ENCODE measurements at regions not wholly inside any gene's neighbourhood (a gene's known extent, or its start where the extent isn't known, plus 50 kb on each side); places are given as distances from the start of the nearest gene placed in this dataset.

- no peak for DNase-seq
Measured at GRCh38 chr1:29839726-29840125, 603.4 kb downstream of the PTPRU start.

GRCh38 chr1:29838738-29839320 lies 602.5 kb downstream of the PTPRU start:
- DNase-seq: no peak

GRCh38 chr1:29836651-29837646 lies 600.6 kb downstream of the PTPRU start:
- DNase-seq: no peak

- no peak for DNase-seq
Measured at GRCh38 chr1:29835874-29836273, 599.6 kb downstream of the PTPRU start.

- peak; percentile 58 for DNase-seq
Measured at GRCh38 chr1:29835406-29835805, 599.1 kb downstream of the PTPRU start.

DNA sequence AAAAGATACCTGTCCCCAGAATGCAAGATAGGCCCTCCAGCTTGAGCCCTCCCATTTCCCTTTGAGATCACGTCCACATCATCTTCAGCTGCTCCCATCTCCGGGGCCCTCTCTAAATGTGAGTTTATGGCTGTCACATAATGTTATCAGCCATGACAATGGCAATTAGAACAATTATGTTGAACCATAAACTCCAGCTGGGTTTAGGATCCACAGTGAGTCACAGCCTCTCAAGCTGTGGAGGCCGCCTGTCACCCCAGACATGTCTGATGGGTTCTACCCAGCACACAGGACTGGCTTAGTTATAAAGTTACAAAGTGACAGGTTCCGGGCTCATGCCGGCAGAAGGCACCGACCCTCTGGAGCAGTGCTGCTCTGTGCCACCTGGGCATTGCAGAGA lies 597.3 kb downstream of the PTPRU start:
- DNase-seq: no peak

GRCh38 chr1:29832936-29833335 lies 596.6 kb downstream of the PTPRU start:
- no peak for DNase-seq

GRCh38 chr1:29832471-29832870 lies 596.1 kb downstream of the PTPRU start:
- DNase-seq: no peak

- DNase-seq: no peak
Measured at GRCh38 chr1:29831500-29832117, 595.3 kb downstream of the PTPRU start.

GRCh38 chr1:29830916-29831315 lies 594.6 kb downstream of the PTPRU start:
- DNase-seq: no peak

GRCh38 chr1:29830383-29830782 lies 594.1 kb downstream of the PTPRU start:
- DNase-seq: no peak

GRCh38 chr1:29829448-29830344 lies 593.4 kb downstream of the PTPRU start:
- no peak for DNase-seq

- peak; percentile 41 for DNase-seq
Measured at GRCh38 chr1:29828526-29829447, 592.5 kb downstream of the PTPRU start.

- DNase-seq: no peak
Measured at GRCh38 chr1:29827801-29828525, 591.6 kb downstream of the PTPRU start.

DNA sequence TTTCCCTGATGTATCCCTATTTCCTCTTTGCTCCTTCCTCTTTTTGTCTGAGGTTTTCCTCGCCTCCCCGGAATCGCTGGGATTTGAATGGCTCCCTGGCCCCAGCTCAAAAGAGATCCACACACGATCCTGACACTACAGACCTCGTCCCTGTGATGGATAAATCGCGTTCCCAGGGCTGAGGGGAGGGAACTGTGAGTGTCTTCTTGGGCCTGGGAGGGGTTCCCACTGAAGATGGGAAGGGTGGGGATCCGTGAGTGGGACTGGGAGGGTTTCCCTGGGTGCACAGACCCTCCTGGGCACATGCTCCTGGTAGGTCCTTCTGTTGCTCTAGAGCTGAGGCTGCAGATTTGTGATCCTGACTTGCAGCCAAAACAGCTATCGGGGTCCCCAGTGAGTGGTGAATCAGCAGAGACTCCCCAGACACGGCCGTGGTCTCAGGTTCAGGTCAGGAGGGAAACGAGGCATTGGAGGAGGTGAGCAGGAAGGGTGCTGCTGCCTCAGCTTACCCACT lies 591.0 kb downstream of the PTPRU start:
- no peak for DNase-seq

DNA sequence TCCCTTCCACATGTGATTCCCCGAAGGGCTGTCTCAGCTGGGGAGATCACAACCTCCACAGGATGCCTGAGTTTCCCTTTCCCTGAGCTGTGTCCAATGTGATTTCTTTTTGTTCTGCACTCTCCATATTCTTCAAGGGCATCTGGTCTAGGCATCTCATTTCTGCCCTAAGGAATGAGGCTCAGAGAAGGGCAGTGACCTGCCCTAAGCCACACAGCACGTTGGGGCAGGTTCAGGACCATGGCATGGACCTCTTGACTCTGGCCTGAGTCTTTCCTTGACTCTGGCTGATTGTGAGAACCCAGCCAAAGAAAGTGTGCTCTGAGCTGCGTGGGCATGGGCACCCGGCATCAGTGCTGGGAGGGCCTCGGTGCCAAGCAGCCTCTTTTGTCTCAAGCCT lies 590.3 kb downstream of the PTPRU start:
- DNase-seq: no peak

- no peak for DNase-seq
Measured at GRCh38 chr1:29825941-29826415, 589.7 kb downstream of the PTPRU start.

DNA sequence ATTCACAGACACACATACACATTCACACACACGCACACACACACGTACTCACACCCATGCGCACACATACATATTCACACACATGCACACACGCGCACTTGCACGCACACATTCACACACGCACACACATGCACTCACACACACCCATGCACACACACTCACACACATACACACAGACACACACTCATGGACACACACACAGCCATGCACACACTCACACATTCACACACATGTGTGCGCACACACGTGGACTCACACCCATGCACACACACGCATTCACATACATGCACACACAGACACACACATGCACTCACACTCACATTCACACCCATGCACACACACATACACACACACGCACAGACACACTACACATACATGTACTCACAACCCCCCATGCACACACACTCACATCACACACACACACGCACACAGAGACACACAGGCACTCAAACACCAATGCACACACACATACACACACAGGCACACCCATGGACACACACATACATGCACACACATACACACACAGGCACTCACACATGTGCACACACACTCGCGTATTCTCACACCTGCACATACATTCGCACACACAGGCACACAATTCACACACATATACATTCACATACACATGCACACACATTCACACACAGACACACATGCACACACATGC lies 589.1 kb downstream of the PTPRU start:
- DNase-seq: no peak

GRCh38 chr1:29824511-29825273 lies 588.4 kb downstream of the PTPRU start:
- DNase-seq: peak; percentile 33
